ENCODE measurements at regions not wholly inside any gene's neighbourhood (a gene's known extent, or its start where the extent isn't known, plus 50 kb on each side); places are given as distances from the start of the nearest gene placed in this dataset.
"Not testable (repeated sequence)": the region's sequence is repeated elsewhere in the genome, so short reads cannot be mapped to it uniquely, and the experiment has no call there.

- no peaks in the 10 kb centered on the region for H3K4me1 ChIP-seq (ENCODE audit: control extremely low read depth in 1 of 4, control insufficient read depth in 4 of 4, insufficient read depth in 4 of 4, low read length in 3 of 4)
- ChIA-PET CTCF (no interaction called here), POLR2A (no interaction called here)
- no CpG with 5 or more reads among the region's 1 CpG for WGBS (ENCODE audit: insufficient coverage)
- H3K4me3 ChIP-seq (ENCODE audit: control insufficient read depth in 1 of 7, extremely low read depth in 1 of 7, insufficient read depth in 4 of 7, low read depth in 2 of 7, low read length in 6 of 7) = no peak overlapping the region
- H3K9me3 ChIP-seq (ENCODE audit: control extremely low read depth in 1 of 5, control insufficient read depth in 4 of 5, insufficient read depth in 2 of 5, low read depth in 1 of 5, low read length in 4 of 5) = peaks cover 0 to 6% (median 0%) of the 10 kb centered on the region in 5 experiments
- DNase-seq = no peak
- peaks cover 0 to 8% (median 2%) of the 10 kb centered on the region in 5 experiments for H3K27me3 ChIP-seq (replicated peaks in 2 of 5; ENCODE audit: control insufficient read depth in 4 of 5, insufficient read depth in 5 of 5, low read length in 4 of 5)
- H3K36me3 ChIP-seq (ENCODE audit: control insufficient read depth in 4 of 4, insufficient read depth in 4 of 4, low read length in 3 of 4) = no peaks in the 10 kb centered on the region
- H3K27ac ChIP-seq (ENCODE audit: insufficient read depth in 1 of 2, low read depth in 1 of 2, low read length in 2 of 2, poor library complexity in 1 of 2, severe bottlenecking in 2 of 2) = no peak overlapping the region
Measured at GRCh38 chr2:236998236-236998635, 87.5 kb upstream of the COPS8 start.

DNA sequence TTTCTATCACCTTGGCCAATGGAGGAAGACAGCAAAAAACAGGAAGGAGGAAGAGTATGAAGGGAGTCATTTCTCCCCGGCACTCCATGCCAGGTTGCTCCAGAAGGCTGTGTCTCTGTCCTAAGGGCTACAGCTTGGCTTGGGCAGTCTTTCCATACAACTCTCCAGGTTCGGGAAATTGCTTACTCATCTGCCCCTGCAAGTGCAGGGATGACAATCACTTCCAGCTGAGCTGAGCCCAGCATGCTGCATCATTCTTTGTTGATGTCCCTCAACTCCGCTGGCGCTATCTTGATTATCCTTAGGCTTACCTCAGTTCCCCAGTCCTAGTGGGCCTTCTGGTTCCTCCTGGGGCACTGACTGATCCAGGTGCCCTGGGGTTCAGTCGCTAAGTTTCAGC lies 86.9 kb upstream of the COPS8 start:
- no peaks in the 10 kb centered on the region for H3K4me1 ChIP-seq (ENCODE audit: control extremely low read depth in 1 of 4, control insufficient read depth in 4 of 4, insufficient read depth in 4 of 4, low read length in 3 of 4)
- DNase-seq = no peak
- peaks cover 0 to 6% (median 0%) of the 10 kb centered on the region in 5 experiments for H3K9me3 ChIP-seq (ENCODE audit: control extremely low read depth in 1 of 5, control insufficient read depth in 4 of 5, insufficient read depth in 2 of 5, low read depth in 1 of 5, low read length in 4 of 5)
- ChIA-PET POLR2A (no interaction called here), CTCF (no interaction called here)
- H3K27me3 ChIP-seq (replicated peaks in 2 of 5; ENCODE audit: control insufficient read depth in 4 of 5, insufficient read depth in 5 of 5, low read length in 4 of 5) = peaks cover 0 to 8% (median 2%) of the 10 kb centered on the region in 5 experiments
- no peak overlapping the region for H3K27ac ChIP-seq (ENCODE audit: insufficient read depth in 1 of 2, low read depth in 1 of 2, low read length in 2 of 2, poor library complexity in 1 of 2, severe bottlenecking in 2 of 2)
- H3K36me3 ChIP-seq (ENCODE audit: control insufficient read depth in 4 of 4, insufficient read depth in 4 of 4, low read length in 3 of 4) = no peaks in the 10 kb centered on the region
- 96% methylated on average over 5 of the region's 5 CpGs for WGBS (ENCODE audit: insufficient coverage)
- H3K4me3 ChIP-seq (ENCODE audit: control insufficient read depth in 1 of 7, extremely low read depth in 1 of 7, insufficient read depth in 4 of 7, low read depth in 2 of 7, low read length in 6 of 7) = no peak overlapping the region

DNA sequence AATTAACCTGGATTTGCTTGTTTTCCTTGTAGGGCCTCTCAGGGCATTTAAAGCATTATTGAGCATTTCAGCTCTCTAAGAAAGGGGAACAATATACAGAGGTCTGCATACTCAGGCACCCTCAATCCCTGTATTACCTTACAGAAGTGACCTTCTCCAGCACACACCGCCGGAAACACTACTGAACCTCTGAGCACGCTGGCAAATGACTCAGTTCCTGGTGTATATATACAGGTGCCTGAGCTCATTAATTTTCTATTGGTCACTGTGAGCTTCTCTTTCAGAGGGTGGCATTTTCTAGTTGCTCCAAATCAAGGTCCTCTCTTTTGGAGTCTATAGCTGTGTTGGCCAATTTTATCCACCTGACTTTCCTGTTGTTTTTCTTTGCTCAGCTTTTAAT lies 85.2 kb upstream of the COPS8 start:
- Histone ChIP-seq H3K27ac (ENCODE audit: insufficient read depth in 1 of 2, low read depth in 1 of 2, low read length in 2 of 2, poor library complexity in 1 of 2, severe bottlenecking in 2 of 2) (no peak overlapping the region), H3K27me3 (replicated peaks in 2 of 5; ENCODE audit: control insufficient read depth in 4 of 5, insufficient read depth in 5 of 5, low read length in 4 of 5) (peaks cover 0 to 5% (median 1%) of the 10 kb centered on the region in 5 experiments), H3K36me3 (ENCODE audit: control insufficient read depth in 4 of 4, insufficient read depth in 4 of 4, low read length in 3 of 4) (no peaks in the 10 kb centered on the region), H3K4me3 (ENCODE audit: control insufficient read depth in 1 of 7, extremely low read depth in 1 of 7, insufficient read depth in 4 of 7, low read depth in 2 of 7, low read length in 6 of 7) (no peak overlapping the region), H3K4me1 (ENCODE audit: control extremely low read depth in 1 of 4, control insufficient read depth in 4 of 4, insufficient read depth in 4 of 4, low read length in 3 of 4) (no peaks in the 10 kb centered on the region), H3K9me3 (ENCODE audit: control extremely low read depth in 1 of 5, control insufficient read depth in 4 of 5, insufficient read depth in 2 of 5, low read depth in 1 of 5, low read length in 4 of 5) (peaks cover 0 to 6% (median 2%) of the 10 kb centered on the region in 5 experiments)
- WGBS (ENCODE audit: insufficient coverage) = 100% methylated on average over 3 of the region's 3 CpGs
- CTCF ChIA-PET = no interaction called here
- DNase-seq = no peak
- POLR2A ChIA-PET = no interaction called here

DNA sequence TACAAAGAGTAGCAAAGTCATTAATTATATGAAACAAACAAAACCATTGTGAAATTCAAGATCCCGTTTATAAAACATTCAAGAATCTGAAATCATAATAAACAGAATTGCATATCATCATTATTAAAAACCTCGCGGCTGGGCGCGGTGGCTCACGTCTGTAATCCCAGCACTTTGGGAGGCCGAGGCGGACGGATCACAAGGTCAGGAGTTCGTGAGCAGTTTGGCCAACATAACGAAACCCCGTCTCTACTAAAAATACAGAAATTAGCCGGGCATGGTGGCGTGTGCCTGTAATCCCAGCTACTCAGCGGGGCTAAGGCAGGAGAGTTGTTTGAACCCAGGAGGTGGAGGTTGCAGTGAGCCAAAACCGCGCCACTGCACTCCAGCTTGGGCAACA lies 80.3 kb upstream of the COPS8 start:
- H3K9me3 ChIP-seq (ENCODE audit: control extremely low read depth in 1 of 5, control insufficient read depth in 4 of 5, insufficient read depth in 2 of 5, low read depth in 1 of 5, low read length in 4 of 5); POLR2A ChIA-PET; H3K4me1 ChIP-seq (ENCODE audit: control extremely low read depth in 1 of 4, control insufficient read depth in 4 of 4, insufficient read depth in 4 of 4, low read length in 3 of 4); H3K27me3 ChIP-seq (replicated peaks in 2 of 5; ENCODE audit: control insufficient read depth in 4 of 5, insufficient read depth in 5 of 5, low read length in 4 of 5); H3K4me3 ChIP-seq (ENCODE audit: control insufficient read depth in 1 of 7, extremely low read depth in 1 of 7, insufficient read depth in 4 of 7, low read depth in 2 of 7, low read length in 6 of 7); DNase-seq; H3K36me3 ChIP-seq (ENCODE audit: control insufficient read depth in 4 of 4, insufficient read depth in 4 of 4, low read length in 3 of 4); H3K27ac ChIP-seq (ENCODE audit: insufficient read depth in 1 of 2, low read depth in 1 of 2, low read length in 2 of 2, poor library complexity in 1 of 2, severe bottlenecking in 2 of 2); CTCF ChIA-PET: not testable (repeated sequence)
- 98% methylated on average over 17 of the region's 17 CpGs for WGBS (ENCODE audit: insufficient coverage)

GRCh38 chr2:237011206-237011795 lies 74.4 kb upstream of the COPS8 start:
- no peak for DNase-seq
- Histone ChIP-seq H3K9me3 (ENCODE audit: control extremely low read depth in 1 of 5, control insufficient read depth in 4 of 5, insufficient read depth in 2 of 5, low read depth in 1 of 5, low read length in 4 of 5) (peaks cover 0 to 3% (median 0%) of the 10 kb centered on the region in 5 experiments), H3K4me3 (ENCODE audit: control insufficient read depth in 1 of 7, extremely low read depth in 1 of 7, insufficient read depth in 4 of 7, low read depth in 2 of 7, low read length in 6 of 7) (no peak overlapping the region), H3K27ac (ENCODE audit: insufficient read depth in 1 of 2, low read depth in 1 of 2, low read length in 2 of 2, poor library complexity in 1 of 2, severe bottlenecking in 2 of 2) (no peak overlapping the region), H3K27me3 (replicated peaks in 2 of 5; ENCODE audit: control insufficient read depth in 4 of 5, insufficient read depth in 5 of 5, low read length in 4 of 5) (peaks cover 0 to 1% (median 0%) of the 10 kb centered on the region in 5 experiments), H3K36me3 (ENCODE audit: control insufficient read depth in 4 of 4, insufficient read depth in 4 of 4, low read length in 3 of 4) (no peaks in the 10 kb centered on the region), H3K4me1 (ENCODE audit: control extremely low read depth in 1 of 4, control insufficient read depth in 4 of 4, insufficient read depth in 4 of 4, low read length in 3 of 4) (peaks cover 0 to 3% (median 0%) of the 10 kb centered on the region in 4 experiments)
- ChIA-PET CTCF (interaction anchor here (0.9 kb wide), 1 partner anchor 13 kb away, joined by 3 read pairs; no protein-coding TSS in a partner anchor), POLR2A (no interaction called here)
- 100% methylated on average over 3 of the region's 5 CpGs for WGBS (ENCODE audit: insufficient coverage)

- Histone ChIP-seq H3K4me3 (ENCODE audit: control insufficient read depth in 1 of 7, extremely low read depth in 1 of 7, insufficient read depth in 4 of 7, low read depth in 2 of 7, low read length in 6 of 7) (no peak overlapping the region), H3K36me3 (ENCODE audit: control insufficient read depth in 4 of 4, insufficient read depth in 4 of 4, low read length in 3 of 4) (no peaks in the 10 kb centered on the region), H3K9me3 (ENCODE audit: control extremely low read depth in 1 of 5, control insufficient read depth in 4 of 5, insufficient read depth in 2 of 5, low read depth in 1 of 5, low read length in 4 of 5) (peaks cover 0 to 3% (median 0%) of the 10 kb centered on the region in 5 experiments), H3K27ac (ENCODE audit: insufficient read depth in 1 of 2, low read depth in 1 of 2, low read length in 2 of 2, poor library complexity in 1 of 2, severe bottlenecking in 2 of 2) (no peak overlapping the region), H3K27me3 (replicated peaks in 2 of 5; ENCODE audit: control insufficient read depth in 4 of 5, insufficient read depth in 5 of 5, low read length in 4 of 5) (peaks cover 0 to 1% (median 0%) of the 10 kb centered on the region in 5 experiments), H3K4me1 (ENCODE audit: control extremely low read depth in 1 of 4, control insufficient read depth in 4 of 4, insufficient read depth in 4 of 4, low read length in 3 of 4) (peaks cover 0 to 3% (median 0%) of the 10 kb centered on the region in 4 experiments)
- WGBS (ENCODE audit: insufficient coverage) = 75% methylated on average over 6 of the region's 9 CpGs
- ChIA-PET POLR2A (no interaction called here), CTCF (interaction anchor here (0.9 kb wide), 1 partner anchor 13 kb away, joined by 3 read pairs; no protein-coding TSS in a partner anchor)
- no peak for DNase-seq
Measured at GRCh38 chr2:237012004-237012403, 73.7 kb upstream of the COPS8 start.

- DNase-seq = peak in 2 of 3 donors; percentile 6 to 25
- peaks cover 0 to 3% (median 0%) of the 10 kb centered on the region in 5 experiments for H3K9me3 ChIP-seq (ENCODE audit: control extremely low read depth in 1 of 5, control insufficient read depth in 4 of 5, insufficient read depth in 2 of 5, low read depth in 1 of 5, low read length in 4 of 5)
- POLR2A ChIA-PET = no interaction called here
- H3K4me1 ChIP-seq (ENCODE audit: control extremely low read depth in 1 of 4, control insufficient read depth in 4 of 4, insufficient read depth in 4 of 4, low read length in 3 of 4) = peaks cover 0 to 3% (median 0%) of the 10 kb centered on the region in 4 experiments
- WGBS (ENCODE audit: insufficient coverage) = 53% methylated on average over 14 of the region's 16 CpGs
- H3K27me3 ChIP-seq (replicated peaks in 2 of 5; ENCODE audit: control insufficient read depth in 4 of 5, insufficient read depth in 5 of 5, low read length in 4 of 5) = peaks cover 0 to 1% (median 0%) of the 10 kb centered on the region in 5 experiments
- CTCF ChIA-PET = interaction anchor here (0.6 kb wide), 1 partner anchor 11 kb away, joined by 3 read pairs; no protein-coding TSS in a partner anchor
- no peaks in the 10 kb centered on the region for H3K36me3 ChIP-seq (ENCODE audit: control insufficient read depth in 4 of 4, insufficient read depth in 4 of 4, low read length in 3 of 4)
- no peak overlapping the region for H3K4me3 ChIP-seq (ENCODE audit: control insufficient read depth in 1 of 7, extremely low read depth in 1 of 7, insufficient read depth in 4 of 7, low read depth in 2 of 7, low read length in 6 of 7)
- H3K27ac ChIP-seq (ENCODE audit: insufficient read depth in 1 of 2, low read depth in 1 of 2, low read length in 2 of 2, poor library complexity in 1 of 2, severe bottlenecking in 2 of 2) = no peak overlapping the region
Measured at GRCh38 chr2:237012577-237013267, 73.0 kb upstream of the COPS8 start.
